IMR-90 (cell line): ENCODE measurements at regions not wholly inside any gene's neighbourhood (a gene's known extent, or its start where the extent isn't known, plus 50 kb on each side); places are given as distances from the start of the nearest gene placed in this dataset.

Source experiments
- ATAC-seq: fragments of 200-7000 bp; cut with Tn5 transposase; 2 replicates; pipeline ENCODE4 v1.9.1; 2020; ENCODE audit warnings: low read depth, mild to moderate bottlenecking, moderate library complexity
- BruUV-seq: library from RNA; stranded (reverse); fragments of 400-500 nt; replicated peaks from 2 replicates; lab custom pipeline; 2021; lab: Mats Ljungman, UMichigan
- CTCF ChIA-PET: fragments of 300-600 bp; formaldehyde crosslinking; extraction: SDS; loops from one replicate; lab custom pipeline; 2021; ENCODE audit warnings: antibody characterized with exemption; lab: Yijun Ruan, JAX
- POLR2A ChIA-PET: fragments of 300-600 bp; sonication (Branson Sonifier 250); formaldehyde crosslinking; loops from one replicate; lab custom pipeline; 2022; ENCODE audit warnings: antibody characterized with exemption; ENCODE audit not compliant: unreplicated experiment; lab: Charles Lee
- DNase-seq: peaks from one replicate; pipeline ENCODE4 v3.0.0; 2013
- H2AFZ ChIP-seq: replicated peaks from 2 replicates; pipeline ENCODE3; 2013; ENCODE audit warnings: low read length, mild to moderate bottlenecking; ENCODE audit not compliant: poor library complexity
- H2AK5ac ChIP-seq: 2 replicates; pipeline ENCODE4 v1.6.1; 2013; ENCODE audit warnings: low read depth, low read length, inconsistent platforms
- H2AK9ac ChIP-seq: replicated peaks from 2 replicates; pipeline ENCODE3; 2013; ENCODE audit warnings: mild to moderate bottlenecking, low read depth, low read length, moderate library complexity; ENCODE audit not compliant: poor library complexity
- H2BK120ac ChIP-seq: 2 replicates; pipeline ENCODE4 v1.6.1; 2013; ENCODE audit warnings: low read depth, low read length, inconsistent platforms
- H2BK15ac ChIP-seq: 3 replicates; pipeline ENCODE4 v1.6.1; 2013; ENCODE audit warnings: low read depth, low read length, inconsistent platforms
- H2BK20ac ChIP-seq: 2 replicates; pipeline ENCODE4 v1.6.1; 2013; ENCODE audit warnings: low read depth, mild to moderate bottlenecking, inconsistent platforms, low read length, moderate library complexity
- H2BK5ac ChIP-seq: 2 replicates; pipeline ENCODE4 v1.6.1; 2013; ENCODE audit warnings: mild to moderate bottlenecking, low read depth, low read length, inconsistent platforms; ENCODE audit not compliant: poor library complexity, severe bottlenecking
- H3K14ac ChIP-seq: replicated peaks from 2 replicates; pipeline ENCODE4 v1.6.1; 2013; ENCODE audit warnings: low read depth, low read length, inconsistent platforms
- H3K18ac ChIP-seq: 2 replicates; pipeline ENCODE4 v1.6.1; 2013; ENCODE audit warnings: low read depth, low read length, control low read depth
- H3K23ac ChIP-seq: 2 replicates; pipeline ENCODE4 v1.6.1; 2013; ENCODE audit warnings: low read depth, low read length, inconsistent platforms
- H3K27ac ChIP-seq: 2 replicates; pipeline ENCODE4 v1.5.1; 2013; ENCODE audit warnings: mild to moderate bottlenecking, control low read depth, low read length; ENCODE audit not compliant: insufficient read depth
- H3K27me3 ChIP-seq: 2 replicates; pipeline ENCODE4 v1.6.1; 2013; ENCODE audit warnings: low read length; ENCODE audit not compliant: control insufficient read depth, insufficient read depth
- H3K36me3 ChIP-seq: 2 replicates; pipeline ENCODE4 v1.6.1; 2013; ENCODE audit warnings: low read length, mixed read lengths; ENCODE audit not compliant: control insufficient read depth, insufficient read depth
- H3K4ac ChIP-seq: 2 replicates; pipeline ENCODE4 v1.6.1; 2013; ENCODE audit warnings: low read depth, low read length, inconsistent platforms
- H3K4me1 ChIP-seq: 2 replicates; pipeline ENCODE4 v1.6.1; 2013; ENCODE audit warnings: low read length, mixed read lengths; ENCODE audit not compliant: control insufficient read depth, insufficient read depth
- H3K4me2 ChIP-seq: 2 replicates; pipeline ENCODE4 v1.6.1; 2013; ENCODE audit warnings: low read depth, mild to moderate bottlenecking, control low read depth, low read length, moderate library complexity
- H3K4me3 ChIP-seq: 2 replicates; pipeline ENCODE4 v1.5.1; 2013; ENCODE audit warnings: low read depth, mild to moderate bottlenecking, control low read depth, low read length, moderate library complexity; ENCODE audit not compliant: insufficient read depth
- H3K56ac ChIP-seq: 2 replicates; pipeline ENCODE4 v1.6.1; 2013; ENCODE audit warnings: low read length, inconsistent platforms; ENCODE audit not compliant: insufficient read depth; ENCODE audit errors: extremely low read depth
- H3K79me1 ChIP-seq, 2 experiments: 2 replicates each; pipeline ENCODE4 v1.6.1; 2013; ENCODE audit warnings: low read length in 2 of 2, inconsistent platforms in 1 of 2, low read depth in 1 of 2
- H3K9ac ChIP-seq: 2 replicates; pipeline ENCODE4 v1.6.1; 2013; ENCODE audit warnings: low read depth, low read length, control low read depth
- H3K9me1 ChIP-seq: 2 replicates; pipeline ENCODE4 v1.6.1; 2013; ENCODE audit warnings: low read length, inconsistent platforms; ENCODE audit not compliant: insufficient read depth
- H3K9me3 ChIP-seq: 2 replicates; pipeline ENCODE4 v1.6.1; 2013; ENCODE audit warnings: low read length; ENCODE audit not compliant: control insufficient read depth, insufficient read depth
- H4K20me1 ChIP-seq: 2 replicates; pipeline ENCODE4 v1.6.1; 2013; ENCODE audit warnings: low read length, inconsistent platforms; ENCODE audit not compliant: insufficient read depth
- H4K5ac ChIP-seq: 2 replicates; pipeline ENCODE4 v1.6.1; 2013; ENCODE audit warnings: mild to moderate bottlenecking, low read depth, low read length, control low read depth
- H4K8ac ChIP-seq, 2 experiments: 2 replicates each; pipeline ENCODE4 v1.6.1; 2013; ENCODE audit warnings: low read depth in 2 of 2, low read length in 2 of 2, control low read depth in 1 of 2, inconsistent platforms in 1 of 2
- H4K91ac ChIP-seq: 2 replicates; pipeline ENCODE4 v1.6.1; 2013; ENCODE audit warnings: low read depth, low read length, inconsistent platforms; ENCODE audit not compliant: insufficient read depth
- CEBPB ChIP-seq: IDR thresholded peaks from 2 replicates; pipeline ENCODE4 v1.6.1; 2012; ENCODE audit warnings: low read depth, low read length, improper control_type of control experiment
- RAD21 ChIP-seq: IDR thresholded peaks from 2 replicates; pipeline ENCODE4 v1.6.1; 2012; ENCODE audit warnings: low read length, improper control_type of control experiment
- dilution Hi-C: fragments of 300-500 bp; cut with HindIII; formaldehyde crosslinking; loops from one replicate; pipeline ENCODE4 v1.14.3; 2018; ENCODE audit warnings: low sequenced_read_pairs; ENCODE audit not compliant: unreplicated experiment
- in situ Hi-C: fragments of 300-500 bp; cut with MboI; formaldehyde crosslinking; loops from 3 replicates; pipeline ENCODE4 v1.14.3; 2019; ENCODE audit warnings: low sequenced_read_pairs, inconsistent platforms, mixed read lengths
- intact Hi-C: fragments of 100-400 bp; cut with micrococcal nuclease; formaldehyde crosslinking; loops from 2 replicates; pipeline ENCODE4 v1.10.0; 2022

DNA sequence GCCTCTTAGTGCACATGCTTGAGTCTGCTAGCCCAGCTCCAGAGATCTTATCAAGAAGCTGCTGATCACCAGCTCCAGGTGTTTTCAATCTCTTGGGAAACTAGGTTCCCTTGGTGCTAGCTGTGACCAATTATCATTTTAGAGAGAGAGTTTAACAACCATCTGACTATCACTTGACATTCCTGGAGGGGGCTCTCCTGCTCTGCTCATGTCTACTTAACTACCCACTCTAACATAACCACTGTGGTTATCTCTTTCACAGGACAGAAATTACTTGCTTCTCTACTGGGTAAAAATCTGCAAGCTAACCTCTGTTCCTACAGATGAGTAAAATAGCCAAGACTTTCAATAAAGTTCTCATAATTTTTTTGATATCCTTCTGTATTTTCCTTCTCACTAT, 823.4 kb upstream of the GJE1 start:
- ChIA-PET POLR2A (no interaction called here), CTCF (no interaction called here)
- Histone ChIP-seq H2BK120ac (no peak overlapping the region), H3K4ac (no peak overlapping the region), H4K91ac (no peak overlapping the region), H3K9me1 (no peaks in the 10 kb centered on the region), H3K14ac (no peak overlapping the region), H3K79me1 (no peaks in the 10 kb centered on the region), H2BK20ac (no peak overlapping the region), H4K8ac (no peak overlapping the region), H4K20me1 (no peaks in the 10 kb centered on the region), H2AFZ (no peak overlapping the region), H3K4me3 (no peak overlapping the region), H2BK5ac (no peak overlapping the region), H4K5ac (no peak overlapping the region), H2AK9ac (no peak overlapping the region), H3K36me3 (no peaks in the 10 kb centered on the region), H2BK15ac (no peak overlapping the region), H3K4me2 (no peak overlapping the region), H3K18ac (no peak overlapping the region), H3K56ac (no peak overlapping the region), H2AK5ac (no peak overlapping the region), H3K23ac (no peak overlapping the region), H3K4me1 (no peaks in the 10 kb centered on the region), H3K9me3 (peaks cover 4% of the 10 kb centered on the region; the same call in 1 of the 2 replicates), H3K9ac (no peak overlapping the region), H3K27ac (no peak overlapping the region), H3K27me3 (no peaks in the 10 kb centered on the region)
- BruUV-seq = no TSS peak
- ATAC-seq (no peak), DNase-seq (no peak)
- 0 out of 2 replicates have a peak, but pooled peaks have one; percentile 22 for TF ChIP-seq RAD21
- TF ChIP-seq CEBPB = no peak
- intact Hi-C loops (no loop called here), in situ Hi-C loops (no loop called here), dilution Hi-C loops (no loop called here)
